Vagina (tissue), 2 donors: ENCODE measurements at regions not wholly inside any gene's neighbourhood (a gene's known extent, or its start where the extent isn't known, plus 50 kb on each side); places are given as distances from the start of the nearest gene placed in this dataset.

Experiments used
- POLR2A ChIP-seq, 2 donors: fragments of 450-650 bp; IDR thresholded peaks; one replicate each; pipeline ENCODE4 v1.6.1; 2017; ENCODE audit warnings: antibody characterized with exemption in 2 of 2, mild to moderate bottlenecking in 2 of 2, moderate library complexity in 2 of 2
- POLR2AphosphoS5 ChIP-seq, 2 donors: sonication (generic); formaldehyde crosslinking; IDR thresholded peaks; one replicate each; pipeline ENCODE4 v1.9.0; 2017; ENCODE audit warnings: antibody characterized with exemption in 2 of 2, mild to moderate bottlenecking in 2 of 2, low read depth in 1 of 2; ENCODE audit not compliant: insufficient read depth in 1 of 2
- TF ChIP-seq, protein P1 (sequence below), 3 experiments: fragments of 450-650 bp in 2 of 3; fragments of 200-600 bp in 1 of 3; sonication (generic) in 1 of 3; IDR thresholded peaks; one replicate each; pipeline ENCODE4 v1.5.1; 2017 to 2019; ENCODE audit warnings: antibody characterized with exemption in 3 of 3, mild to moderate bottlenecking in 2 of 3, moderate library complexity in 2 of 3

DNA sequence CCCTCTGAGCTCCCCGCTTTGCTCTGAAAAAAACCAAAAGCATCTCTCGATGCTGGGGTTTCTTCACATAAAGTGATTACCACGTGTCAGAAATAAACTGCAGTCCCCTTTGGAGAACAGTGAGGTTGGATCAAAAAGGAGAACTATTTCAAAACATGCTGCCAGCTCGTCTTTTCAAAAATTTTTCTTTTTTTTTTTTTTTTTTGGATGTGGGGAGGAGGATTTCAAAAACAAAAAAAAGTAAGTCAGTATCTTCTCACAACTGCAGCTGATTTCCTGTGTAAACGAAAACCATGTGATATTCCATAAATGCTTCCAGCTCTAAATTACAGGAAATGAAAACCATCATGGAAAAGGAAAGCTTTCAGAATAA lies 155.0 kb upstream of the LYZL2 start:
- TF ChIP-seq, protein P1, sequence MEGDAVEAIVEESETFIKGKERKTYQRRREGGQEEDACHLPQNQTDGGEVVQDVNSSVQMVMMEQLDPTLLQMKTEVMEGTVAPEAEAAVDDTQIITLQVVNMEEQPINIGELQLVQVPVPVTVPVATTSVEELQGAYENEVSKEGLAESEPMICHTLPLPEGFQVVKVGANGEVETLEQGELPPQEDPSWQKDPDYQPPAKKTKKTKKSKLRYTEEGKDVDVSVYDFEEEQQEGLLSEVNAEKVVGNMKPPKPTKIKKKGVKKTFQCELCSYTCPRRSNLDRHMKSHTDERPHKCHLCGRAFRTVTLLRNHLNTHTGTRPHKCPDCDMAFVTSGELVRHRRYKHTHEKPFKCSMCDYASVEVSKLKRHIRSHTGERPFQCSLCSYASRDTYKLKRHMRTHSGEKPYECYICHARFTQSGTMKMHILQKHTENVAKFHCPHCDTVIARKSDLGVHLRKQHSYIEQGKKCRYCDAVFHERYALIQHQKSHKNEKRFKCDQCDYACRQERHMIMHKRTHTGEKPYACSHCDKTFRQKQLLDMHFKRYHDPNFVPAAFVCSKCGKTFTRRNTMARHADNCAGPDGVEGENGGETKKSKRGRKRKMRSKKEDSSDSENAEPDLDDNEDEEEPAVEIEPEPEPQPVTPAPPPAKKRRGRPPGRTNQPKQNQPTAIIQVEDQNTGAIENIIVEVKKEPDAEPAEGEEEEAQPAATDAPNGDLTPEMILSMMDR (IDR thresholded peaks at IDR 0.05), result no peak
- TF ChIP-seq POLR2A (IDR thresholded peaks at IDR 0.05) (no peak), POLR2AphosphoS5 (IDR thresholded peaks at IDR 0.05; ENCODE audit: insufficient read depth in 1 of 2, low read depth in 1 of 2) (peak in 1 of 2 donors; percentile 66)
